Neural crest cell (in vitro differentiated cells): ENCODE measurements at regions not wholly inside any gene's neighbourhood (a gene's known extent, or its start where the extent isn't known, plus 50 kb on each side); places are given as distances from the start of the nearest gene placed in this dataset.

Source experiments
- DNase-seq: peaks from one replicate; pipeline ENCODE4 v3.0.0; 2021; ENCODE audit warnings: low read depth, mixed read lengths, low spot score
- H3K27ac Mint-ChIP-seq: one replicate; pipeline ENCODE4 v1.8.0; 2021; ENCODE audit warnings: mild to moderate bottlenecking, mixed read lengths; ENCODE audit not compliant: unreplicated experiment
- H3K27me3 Mint-ChIP-seq: 2 replicates; pipeline ENCODE4 v1.8.0; 2021; ENCODE audit warnings: low read depth, mild to moderate bottlenecking, mixed read lengths
- H3K36me3 Mint-ChIP-seq: 2 replicates; pipeline ENCODE4 v1.8.0; 2021; ENCODE audit warnings: low read depth, mild to moderate bottlenecking, mixed read lengths
- H3K4me1 Mint-ChIP-seq: 2 replicates; pipeline ENCODE4 v1.8.0; 2021; ENCODE audit warnings: mixed read lengths
- H3K4me3 Mint-ChIP-seq: one replicate; pipeline ENCODE4 v1.8.0; 2021; ENCODE audit warnings: mild to moderate bottlenecking, mixed read lengths
- H3K9me3 Mint-ChIP-seq: 2 replicates; pipeline ENCODE4 v1.8.0; 2021; ENCODE audit warnings: mixed read lengths
- CTCF ChIP-seq: fragments of 200-600 bp; sonication (generic); conservative IDR thresholded peaks from 2 replicates; pipeline ENCODE4 v1.5.0; 2021; ENCODE audit warnings: antibody characterized with exemption, mild to moderate bottlenecking

DNA sequence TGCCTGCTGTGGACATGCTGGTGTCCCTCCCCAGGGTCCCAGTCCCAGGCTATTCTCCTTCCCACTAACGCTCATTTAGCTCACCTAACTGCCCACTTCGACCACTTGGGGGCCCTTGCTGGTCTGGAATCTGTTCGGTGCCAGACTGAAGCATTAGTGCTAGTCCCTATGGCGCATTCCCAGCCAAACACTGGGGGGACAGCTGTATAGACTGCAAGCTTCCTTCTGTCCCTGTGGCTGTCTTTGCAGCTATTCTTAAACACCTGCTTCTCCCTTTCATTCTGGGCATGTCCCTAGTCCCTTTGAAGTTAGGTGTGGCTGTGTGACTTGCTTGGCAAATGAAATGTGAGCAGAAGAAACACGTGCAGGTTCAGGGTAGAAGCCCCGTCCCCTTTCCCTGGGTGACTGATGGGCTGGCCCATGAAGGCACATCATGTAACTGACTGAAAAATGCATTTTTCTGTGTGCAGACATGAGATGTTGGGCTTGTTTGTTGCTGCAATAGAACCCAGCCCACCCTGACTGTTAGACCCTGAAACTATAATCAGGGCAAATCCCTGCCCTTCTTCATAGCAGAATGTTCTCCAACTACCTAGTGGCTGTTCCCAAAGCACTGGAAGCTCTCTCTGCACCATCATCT is 134.4 kb downstream of the BARX1 start:
- no peak overlapping the region for H3K27ac Mint-ChIP-seq

GRCh38 chr9:93819905-93820304 is 135.2 kb downstream of the BARX1 start:
- Mint-ChIP-seq H3K36me3 (no peaks in the 10 kb centered on the region), H3K9me3 (no peaks in the 10 kb centered on the region), H3K4me1 (peaks cover 1% of the 10 kb centered on the region), H3K27me3 (peaks cover 54% of the 10 kb centered on the region), H3K27ac (no peak overlapping the region), H3K4me3 (no peak overlapping the region)
- no peak for DNase-seq
- no peak for TF ChIP-seq CTCF

More for the DNA sequence above, 134.4 kb downstream of the BARX1 start:
- peak; percentile 17 for TF ChIP-seq CTCF
- H3K36me3 Mint-ChIP-seq, result no peaks in the 10 kb centered on the region
- H3K27me3 Mint-ChIP-seq, result peaks cover 46% of the 10 kb centered on the region
- DNase-seq, result no peak
- no peak overlapping the region for H3K4me3 Mint-ChIP-seq
- no peaks in the 10 kb centered on the region for H3K9me3 Mint-ChIP-seq
- H3K4me1 Mint-ChIP-seq, result no peaks in the 10 kb centered on the region

DNA sequence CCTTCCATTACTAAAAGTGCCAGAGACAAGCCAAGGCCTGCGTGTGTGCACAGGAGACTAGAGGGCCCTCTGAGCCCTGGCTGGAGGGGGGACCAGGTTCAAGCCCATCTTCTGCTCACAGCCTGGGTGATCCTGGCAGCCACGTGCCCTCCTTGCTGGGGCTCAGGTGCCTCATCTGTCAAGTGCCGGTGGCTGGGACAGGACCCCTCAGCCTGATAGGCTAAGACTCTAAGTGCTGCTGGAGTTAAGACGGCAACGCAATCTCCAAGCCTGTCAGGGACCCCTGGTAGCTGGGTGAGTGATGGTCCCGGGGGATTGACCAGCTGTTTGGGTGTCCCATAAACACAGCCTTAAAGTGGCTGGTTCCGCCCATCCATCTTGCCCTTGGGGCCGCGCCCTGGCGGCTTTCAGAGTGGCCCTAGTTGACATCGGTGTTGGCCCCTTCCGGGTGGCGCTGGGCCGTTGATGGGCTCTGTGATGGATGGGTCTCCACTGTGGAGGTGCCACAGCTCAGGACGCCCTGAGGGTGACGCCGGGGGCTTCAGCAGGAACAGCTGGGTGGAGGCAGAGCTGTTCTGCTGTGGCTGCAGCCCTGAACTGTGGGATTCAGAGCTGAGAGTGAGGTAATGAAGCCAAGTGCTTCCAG is 136.2 kb downstream of the BARX1 start:
- DNase-seq, result no peak
- Mint-ChIP-seq H3K4me3 (no peak overlapping the region), H3K9me3 (no peaks in the 10 kb centered on the region), H3K27me3 (peaks cover 63% of the 10 kb centered on the region), H3K36me3 (no peaks in the 10 kb centered on the region), H3K4me1 (peaks cover 11% of the 10 kb centered on the region), H3K27ac (no peak overlapping the region)
- no peak for TF ChIP-seq CTCF

GRCh38 chr9:93818237-93818636 is 136.9 kb downstream of the BARX1 start:
- Mint-ChIP-seq H3K27ac (no peak overlapping the region), H3K4me3 (no peak overlapping the region), H3K9me3 (no peaks in the 10 kb centered on the region), H3K4me1 (peaks cover 11% of the 10 kb centered on the region), H3K27me3 (peaks cover 67% of the 10 kb centered on the region), H3K36me3 (no peaks in the 10 kb centered on the region)
- no peak for DNase-seq
- TF ChIP-seq CTCF, result no peak

DNA sequence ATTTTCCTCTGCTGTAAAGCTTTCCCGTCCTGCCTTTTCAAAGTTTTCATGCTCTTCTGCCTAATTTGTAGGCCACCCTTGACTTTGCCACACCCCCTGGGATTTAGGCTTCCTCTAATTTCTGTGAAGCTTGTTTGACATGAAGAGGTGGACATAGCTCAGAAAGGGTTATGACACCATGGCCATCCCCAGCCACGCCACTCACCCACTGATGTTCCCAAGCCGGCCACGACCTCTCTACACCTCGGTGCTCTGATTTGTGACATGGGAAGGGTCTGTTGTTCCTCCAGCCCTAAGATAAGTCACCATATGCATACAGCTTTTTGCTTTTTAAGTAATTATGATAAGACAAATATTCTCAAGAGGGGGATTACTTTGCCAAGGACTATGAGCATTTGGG is 139.5 kb downstream of the BARX1 start:
- Mint-ChIP-seq H3K27ac (no peak overlapping the region), H3K36me3 (no peaks in the 10 kb centered on the region), H3K27me3 (peaks cover 53% of the 10 kb centered on the region), H3K9me3 (no peaks in the 10 kb centered on the region), H3K4me1 (peaks cover 11% of the 10 kb centered on the region), H3K4me3 (no peak overlapping the region)
- no peak for DNase-seq
- no peak for TF ChIP-seq CTCF
